ENCODE measurements at regions not wholly inside any gene's neighbourhood (a gene's known extent, or its start where the extent isn't known, plus 50 kb on each side); places are given as distances from the start of the nearest gene placed in this dataset.

GRCh38 chr7:21175714-21176113 is 252.2 kb upstream of the SP4 start:
- TF ChIP-seq ZNF232 (CRISPR knock-in tag; IDR thresholded peaks at IDR 0.05), result no peak
- TF ChIP-seq CTCF (IDR thresholded peaks at IDR 0.05), result no peak
- no peak for TF ChIP-seq ATF3 (CRISPR knock-in tag; conservative IDR thresholded peaks at IDR 0.05)
- TF ChIP-seq IRF1 (CRISPR knock-in tag; IDR thresholded peaks at IDR 0.05), result no peak
